Activated naive CD4-positive, alpha-beta T cell treated with anti-CD3 and anti-CD28 coated beads, Interleukin-2, amount 50 U/mL, for 24 hours (primary cell): ENCODE measurements at regions not wholly inside any gene's neighbourhood (a gene's known extent, or its start where the extent isn't known, plus 50 kb on each side); places are given as distances from the start of the nearest gene placed in this dataset.
"Not testable (repeated sequence)": the region's sequence is repeated elsewhere in the genome, so short reads cannot be mapped to it uniquely, and the experiment has no call there.

Experiments used
- H3K27ac Mint-ChIP-seq: one replicate; pipeline ENCODE4 v1.8.0; 2021; ENCODE audit warnings: mild to moderate bottlenecking, mixed read lengths
- H3K27me3 Mint-ChIP-seq: one replicate; pipeline ENCODE4 v1.8.0; 2021; ENCODE audit warnings: mixed read lengths
- H3K36me3 Mint-ChIP-seq: one replicate; pipeline ENCODE4 v1.8.0; 2021; ENCODE audit warnings: mixed read lengths
- H3K4me1 Mint-ChIP-seq: one replicate; pipeline ENCODE4 v1.8.0; 2021; ENCODE audit warnings: mixed read lengths
- H3K4me3 Mint-ChIP-seq: one replicate; pipeline ENCODE4 v1.8.0; 2021; ENCODE audit warnings: mild to moderate bottlenecking, mixed read lengths
- H3K9me3 Mint-ChIP-seq: one replicate; pipeline ENCODE4 v1.8.0; 2021; ENCODE audit warnings: mixed read lengths

DNA sequence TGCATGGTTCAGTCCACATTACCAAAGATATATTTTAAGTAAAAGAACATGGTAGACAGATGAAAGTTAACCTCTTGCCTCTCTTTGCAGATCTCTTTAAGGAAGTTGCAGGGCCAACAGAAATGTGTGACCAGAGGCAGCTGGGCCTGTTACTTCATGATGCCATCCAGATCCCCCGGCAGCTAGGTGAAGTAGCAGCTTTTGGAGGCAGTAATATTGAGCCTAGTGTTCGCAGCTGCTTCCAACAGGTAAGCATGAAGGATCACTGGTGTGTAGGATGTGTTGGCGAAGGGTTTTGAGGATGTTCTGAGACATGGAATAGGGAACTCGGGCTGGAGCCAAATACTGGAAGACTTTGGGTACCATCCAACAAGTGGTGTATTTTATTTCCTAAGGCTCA lies 508.6 kb downstream of the UTRN start:
- no peak overlapping the region for H3K27ac Mint-ChIP-seq
- H3K27me3 Mint-ChIP-seq = no peaks in the 10 kb centered on the region
- H3K36me3 Mint-ChIP-seq = peaks cover 38% of the 10 kb centered on the region
- H3K4me3 Mint-ChIP-seq = no peak overlapping the region
- H3K4me1 Mint-ChIP-seq = no peaks in the 10 kb centered on the region
- H3K9me3 Mint-ChIP-seq = no peaks in the 10 kb centered on the region

GRCh38 chr6:144795022-144795421 lies 509.9 kb downstream of the UTRN start:
- not testable (repeated sequence) for H3K27ac Mint-ChIP-seq, H3K4me1 Mint-ChIP-seq
- H3K36me3 Mint-ChIP-seq = peaks cover 42% of the 10 kb centered on the region

GRCh38 chr6:144796070-144796469 lies 510.9 kb downstream of the UTRN start:
- Mint-ChIP-seq H3K27ac (no peak overlapping the region), H3K27me3 (no peaks in the 10 kb centered on the region), H3K9me3 (no peaks in the 10 kb centered on the region), H3K4me1 (no peaks in the 10 kb centered on the region), H3K36me3 (peaks cover 40% of the 10 kb centered on the region), H3K4me3 (no peak overlapping the region)

More at GRCh38 chr6:144795022-144795421, 509.9 kb downstream of the UTRN start:
- not testable (repeated sequence) for H3K27me3 Mint-ChIP-seq, H3K4me3 Mint-ChIP-seq, H3K9me3 Mint-ChIP-seq

DNA sequence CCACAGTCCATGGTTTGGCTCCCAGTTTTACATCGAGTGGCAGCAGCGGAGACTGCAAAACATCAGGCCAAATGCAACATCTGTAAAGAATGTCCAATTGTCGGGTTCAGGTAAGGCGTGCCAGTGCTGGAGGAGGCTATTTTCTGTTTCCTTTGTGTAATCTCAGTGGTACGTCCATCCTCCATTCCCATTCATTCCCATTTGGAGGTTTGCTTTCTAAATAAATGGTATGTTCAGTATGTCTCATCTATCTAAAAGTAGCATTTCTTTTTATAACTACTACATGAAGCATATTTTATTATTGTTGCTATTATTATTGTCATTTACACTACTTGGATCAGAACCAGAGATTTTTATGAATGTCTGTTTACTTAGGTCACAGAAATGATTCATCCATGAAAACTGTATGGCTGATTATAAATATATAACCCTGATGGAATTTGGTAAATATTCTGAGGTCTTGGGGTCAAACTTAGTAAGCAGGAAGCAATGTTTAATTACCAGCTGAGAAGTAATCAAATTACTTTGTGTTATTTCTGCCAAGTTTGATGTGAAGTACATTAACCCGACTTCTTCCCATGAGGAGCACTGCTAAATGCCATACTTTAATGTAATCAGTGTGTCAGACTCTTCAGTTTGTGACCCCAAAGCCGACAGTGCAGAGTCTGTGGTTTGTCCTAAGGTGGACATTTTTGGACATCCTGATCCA lies 512.9 kb downstream of the UTRN start:
- H3K4me3 Mint-ChIP-seq = no peak overlapping the region
- H3K9me3 Mint-ChIP-seq = no peaks in the 10 kb centered on the region
- H3K27ac Mint-ChIP-seq = no peak overlapping the region
- no peaks in the 10 kb centered on the region for H3K4me1 Mint-ChIP-seq
- no peaks in the 10 kb centered on the region for H3K27me3 Mint-ChIP-seq
- peaks cover 41% of the 10 kb centered on the region for H3K36me3 Mint-ChIP-seq

DNA sequence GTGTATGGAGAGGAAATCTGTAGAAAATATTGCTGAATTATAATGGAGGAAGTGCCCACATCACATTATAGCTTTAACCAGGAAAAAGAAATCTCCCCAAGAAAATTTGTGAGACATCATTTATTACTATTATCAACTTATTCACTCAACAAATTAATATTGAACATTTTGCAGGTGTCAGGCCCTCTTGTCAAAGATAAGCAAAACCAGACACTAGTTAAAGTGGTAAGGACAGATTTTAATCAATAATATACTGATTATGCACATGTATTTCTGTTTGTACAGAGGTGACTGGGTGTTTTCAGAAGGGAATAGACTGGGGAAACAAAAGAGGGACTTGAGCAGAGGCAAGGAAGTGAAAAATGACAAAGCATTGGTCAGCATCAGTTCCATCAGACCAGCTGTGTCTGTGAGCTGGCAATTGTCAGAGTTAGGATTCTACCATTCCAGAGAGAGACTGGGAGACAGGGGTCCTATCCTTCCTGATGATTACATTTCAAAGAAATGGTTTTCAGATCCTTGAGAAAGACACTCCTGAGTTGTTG lies 519.2 kb downstream of the UTRN start:
- Mint-ChIP-seq H3K27me3 (no peaks in the 10 kb centered on the region), H3K4me1 (no peaks in the 10 kb centered on the region), H3K27ac (no peak overlapping the region), H3K4me3 (no peak overlapping the region), H3K9me3 (no peaks in the 10 kb centered on the region), H3K36me3 (peaks cover 26% of the 10 kb centered on the region)

DNA sequence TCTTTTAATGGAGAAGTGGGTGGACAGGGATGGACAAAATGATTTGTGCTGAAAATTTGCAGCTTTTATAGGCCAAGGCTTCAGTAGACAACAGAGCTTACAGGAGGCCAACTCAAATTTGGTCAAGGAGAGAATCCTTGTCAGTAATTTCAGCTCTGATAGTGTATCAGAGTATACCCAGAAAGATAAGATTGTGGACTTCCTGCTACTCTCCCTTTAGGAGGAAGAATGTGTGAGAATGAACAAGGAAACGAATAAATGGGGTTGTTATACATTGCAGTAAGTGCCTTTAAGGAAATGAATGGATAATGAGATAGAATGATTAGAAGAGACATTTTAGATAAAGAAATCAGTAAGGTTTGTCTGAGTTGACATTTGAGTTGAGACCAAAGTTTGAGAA lies 519.9 kb downstream of the UTRN start:
- H3K27ac Mint-ChIP-seq = no peak overlapping the region
- H3K4me3 Mint-ChIP-seq = no peak overlapping the region
- peaks cover 28% of the 10 kb centered on the region for H3K36me3 Mint-ChIP-seq
- no peaks in the 10 kb centered on the region for H3K4me1 Mint-ChIP-seq
- no peaks in the 10 kb centered on the region for H3K27me3 Mint-ChIP-seq
- no peaks in the 10 kb centered on the region for H3K9me3 Mint-ChIP-seq

DNA sequence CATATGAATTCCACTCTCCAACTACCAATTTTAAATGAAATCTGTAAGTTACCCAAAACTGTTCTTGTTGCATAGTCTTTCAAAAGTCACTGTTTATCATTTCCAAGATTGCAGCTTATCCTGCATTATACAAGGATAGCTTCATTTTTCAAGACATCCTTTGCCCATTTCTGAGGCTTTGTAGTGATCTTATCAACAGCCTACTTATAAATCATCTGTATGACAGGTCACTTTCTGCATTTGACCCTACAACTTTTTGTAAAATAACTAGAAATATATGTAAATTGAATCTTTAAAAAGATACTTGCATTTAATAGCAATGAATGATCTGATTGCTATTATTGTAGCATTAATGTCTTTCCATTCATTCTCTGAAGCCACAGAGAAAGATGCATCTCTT lies 521.1 kb downstream of the UTRN start:
- Mint-ChIP-seq H3K36me3 (peaks cover 34% of the 10 kb centered on the region), H3K9me3 (no peaks in the 10 kb centered on the region), H3K4me3 (no peak overlapping the region), H3K4me1 (no peaks in the 10 kb centered on the region), H3K27ac (no peak overlapping the region), H3K27me3 (no peaks in the 10 kb centered on the region)

GRCh38 chr6:144809120-144809519 lies 524.0 kb downstream of the UTRN start:
- H3K27me3 Mint-ChIP-seq = no peaks in the 10 kb centered on the region
- no peak overlapping the region for H3K4me3 Mint-ChIP-seq
- H3K27ac Mint-ChIP-seq = no peak overlapping the region
- H3K4me1 Mint-ChIP-seq = no peaks in the 10 kb centered on the region
- H3K9me3 Mint-ChIP-seq = no peaks in the 10 kb centered on the region
- peaks cover 31% of the 10 kb centered on the region for H3K36me3 Mint-ChIP-seq

GRCh38 chr6:144809969-144810368 lies 524.8 kb downstream of the UTRN start:
- H3K27me3 Mint-ChIP-seq = no peaks in the 10 kb centered on the region
- no peaks in the 10 kb centered on the region for H3K9me3 Mint-ChIP-seq
- H3K27ac Mint-ChIP-seq = no peak overlapping the region
- H3K36me3 Mint-ChIP-seq = peaks cover 28% of the 10 kb centered on the region
- no peaks in the 10 kb centered on the region for H3K4me1 Mint-ChIP-seq
- no peak overlapping the region for H3K4me3 Mint-ChIP-seq

- no peaks in the 10 kb centered on the region for H3K9me3 Mint-ChIP-seq
- H3K27ac Mint-ChIP-seq = no peak overlapping the region
- H3K36me3 Mint-ChIP-seq = peaks cover 22% of the 10 kb centered on the region
- no peak overlapping the region for H3K4me3 Mint-ChIP-seq
- H3K4me1 Mint-ChIP-seq = no peaks in the 10 kb centered on the region
- H3K27me3 Mint-ChIP-seq = no peaks in the 10 kb centered on the region
These were observed 526.0 kb downstream of the UTRN start for GRCh38 chr6:144811140-144811539.

DNA sequence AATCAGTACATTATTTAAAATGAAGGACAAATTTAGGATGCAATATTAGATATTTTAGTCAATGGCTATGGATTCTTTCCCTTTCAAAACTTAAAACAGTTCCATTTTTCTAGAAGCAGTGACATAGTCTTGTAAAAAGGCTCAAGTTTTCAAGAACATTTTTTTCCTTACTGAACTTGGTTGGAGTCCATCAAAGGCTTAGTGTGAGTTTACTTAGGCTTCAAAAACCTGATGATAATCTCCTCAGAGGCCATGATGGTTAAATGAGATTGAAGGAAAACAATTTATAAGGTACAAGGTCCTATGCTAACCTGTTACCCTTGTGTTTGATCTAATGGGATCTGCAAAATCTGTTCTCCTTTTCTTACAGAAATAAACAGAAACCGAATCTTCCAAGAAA lies 531.8 kb downstream of the UTRN start:
- H3K9me3 Mint-ChIP-seq = no peaks in the 10 kb centered on the region
- H3K36me3 Mint-ChIP-seq = peaks cover 4% of the 10 kb centered on the region
- H3K4me1 Mint-ChIP-seq = peaks cover 3% of the 10 kb centered on the region
- no peak overlapping the region for H3K27ac Mint-ChIP-seq
- no peak overlapping the region for H3K4me3 Mint-ChIP-seq
- H3K27me3 Mint-ChIP-seq = no peaks in the 10 kb centered on the region

DNA sequence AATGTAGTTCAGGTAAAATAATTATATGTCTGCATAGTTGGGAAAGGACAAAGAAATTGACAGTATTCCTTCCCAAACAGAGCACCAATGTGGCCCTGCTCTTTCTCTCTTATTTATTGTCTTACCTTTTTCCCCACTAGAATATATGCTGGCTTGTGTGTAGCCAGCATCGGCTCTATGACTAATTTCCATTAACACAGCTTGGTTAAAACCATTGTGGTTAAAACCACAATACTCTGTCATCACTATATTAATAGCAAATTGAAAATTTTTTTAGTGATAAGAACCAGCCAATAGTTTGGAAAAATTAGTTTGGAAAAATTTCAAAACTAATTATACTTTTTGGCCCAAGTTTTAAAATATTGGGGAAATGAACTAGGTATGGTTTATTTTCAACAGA lies 535.1 kb downstream of the UTRN start:
- H3K4me1 Mint-ChIP-seq = peaks cover 3% of the 10 kb centered on the region
- no peak overlapping the region for H3K27ac Mint-ChIP-seq
- no peaks in the 10 kb centered on the region for H3K27me3 Mint-ChIP-seq
- H3K4me3 Mint-ChIP-seq = no peak overlapping the region
- no peaks in the 10 kb centered on the region for H3K9me3 Mint-ChIP-seq
- H3K36me3 Mint-ChIP-seq = peaks cover 8% of the 10 kb centered on the region

DNA sequence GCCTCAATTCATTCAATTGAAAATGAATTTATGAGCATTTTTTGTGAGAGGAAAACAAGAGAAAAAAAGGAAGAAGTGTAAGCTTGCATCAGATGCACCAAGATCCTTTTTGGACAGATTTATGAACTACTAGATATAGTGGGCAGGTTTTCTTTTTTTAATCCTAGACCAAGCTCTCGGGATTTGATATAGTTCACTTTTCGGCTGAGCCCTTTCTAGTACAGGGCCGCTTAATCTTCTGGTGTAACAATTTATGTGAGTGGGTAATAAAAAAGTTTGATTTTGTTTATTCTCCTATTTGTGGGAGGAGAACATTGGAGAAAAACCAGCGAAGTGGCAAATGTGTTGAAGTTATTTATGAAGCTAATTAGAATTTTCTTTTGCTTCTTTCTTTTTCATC lies 538.0 kb downstream of the UTRN start:
- H3K27ac Mint-ChIP-seq = peak overlapping the region; percentile 66
- peaks cover 3% of the 10 kb centered on the region for H3K4me1 Mint-ChIP-seq
- H3K27me3 Mint-ChIP-seq = no peaks in the 10 kb centered on the region
- H3K4me3 Mint-ChIP-seq = no peak overlapping the region
- H3K36me3 Mint-ChIP-seq = peaks cover 17% of the 10 kb centered on the region
- H3K9me3 Mint-ChIP-seq = no peaks in the 10 kb centered on the region

DNA sequence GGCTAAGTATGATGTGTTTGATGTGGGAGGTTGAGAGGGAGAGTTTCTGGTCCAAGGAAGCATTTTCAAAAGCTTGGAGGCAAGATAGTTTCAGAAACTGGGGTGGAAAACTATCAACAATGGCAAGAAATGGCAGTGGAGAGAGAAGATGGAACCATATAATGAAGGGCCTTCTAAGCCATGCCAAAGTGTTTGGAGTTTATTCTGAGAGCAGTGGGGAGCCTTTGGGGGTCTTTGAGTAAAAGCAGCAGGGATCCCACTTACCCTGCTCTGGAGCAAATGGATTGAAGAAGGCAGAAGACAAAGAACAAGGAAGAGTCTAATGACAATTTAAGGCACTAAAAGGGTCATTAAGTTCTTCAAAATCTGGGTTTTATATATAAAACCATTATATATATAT lies 538.9 kb downstream of the UTRN start:
- Mint-ChIP-seq H3K36me3 (peaks cover 20% of the 10 kb centered on the region), H3K4me1 (peaks cover 3% of the 10 kb centered on the region), H3K4me3 (no peak overlapping the region), H3K9me3 (no peaks in the 10 kb centered on the region), H3K27ac (peak overlapping the region; percentile 12), H3K27me3 (no peaks in the 10 kb centered on the region)

DNA sequence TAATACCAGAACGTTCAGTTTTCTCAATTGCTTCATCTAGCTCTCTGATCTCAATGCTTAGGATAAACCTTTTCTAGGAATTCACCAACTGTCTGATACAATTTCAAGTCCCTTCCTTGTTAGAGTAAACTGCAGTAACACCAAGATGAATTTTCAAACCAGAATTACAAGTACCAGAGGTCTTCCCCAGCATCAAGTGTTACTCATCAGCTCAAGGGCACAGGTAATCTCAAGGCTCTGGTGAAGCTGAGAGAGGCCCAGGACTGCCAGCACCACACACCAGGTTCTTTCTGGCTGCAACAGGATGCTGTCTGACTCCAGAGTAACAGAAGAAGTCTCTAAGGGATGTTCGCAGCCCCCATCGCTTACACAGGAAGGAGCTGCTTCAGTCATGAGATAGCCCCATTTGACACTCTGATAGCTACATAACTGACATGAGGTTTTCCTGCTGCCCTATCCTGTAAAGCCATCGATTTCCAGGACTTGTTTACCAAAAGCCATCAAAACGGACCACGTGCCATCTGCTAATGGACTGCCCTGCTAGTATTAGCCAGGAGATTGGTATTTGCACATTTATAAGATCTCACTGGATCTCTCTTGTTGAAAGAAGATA lies 549.4 kb downstream of the UTRN start:
- H3K27ac Mint-ChIP-seq = no peak overlapping the region
- peaks cover 15% of the 10 kb centered on the region for H3K36me3 Mint-ChIP-seq
- H3K27me3 Mint-ChIP-seq = no peaks in the 10 kb centered on the region
- no peaks in the 10 kb centered on the region for H3K9me3 Mint-ChIP-seq
- H3K4me1 Mint-ChIP-seq = no peaks in the 10 kb centered on the region
- H3K4me3 Mint-ChIP-seq = no peak overlapping the region

- Mint-ChIP-seq H3K4me1 (no peaks in the 10 kb centered on the region), H3K4me3 (no peak overlapping the region), H3K27me3 (no peaks in the 10 kb centered on the region), H3K36me3 (peaks cover 14% of the 10 kb centered on the region), H3K27ac (no peak overlapping the region), H3K9me3 (no peaks in the 10 kb centered on the region)
These were observed 550.3 kb downstream of the UTRN start for GRCh38 chr6:144835322-144835973.
